IMR-90 (cell line): ENCODE measurements at regions not wholly inside any gene's neighbourhood (a gene's known extent, or its start where the extent isn't known, plus 50 kb on each side); places are given as distances from the start of the nearest gene placed in this dataset.

ENCODE experiments used
- ATAC-seq: fragments of 200-7000 bp; cut with Tn5 transposase; 2 replicates; pipeline ENCODE4 v1.9.1; 2020; ENCODE audit warnings: low read depth, mild to moderate bottlenecking, moderate library complexity
- BruUV-seq: library from RNA; stranded (reverse); fragments of 400-500 nt; replicated peaks from 2 replicates; lab custom pipeline; 2021; lab: Mats Ljungman, UMichigan
- CTCF ChIA-PET: fragments of 300-600 bp; formaldehyde crosslinking; extraction: SDS; loops from one replicate; lab custom pipeline; 2021; ENCODE audit warnings: antibody characterized with exemption; lab: Yijun Ruan, JAX
- POLR2A ChIA-PET: fragments of 300-600 bp; sonication (Branson Sonifier 250); formaldehyde crosslinking; loops from one replicate; lab custom pipeline; 2022; ENCODE audit warnings: antibody characterized with exemption; ENCODE audit not compliant: unreplicated experiment; lab: Charles Lee
- DNase-seq: peaks from one replicate; pipeline ENCODE4 v3.0.0; 2013
- H2AFZ ChIP-seq: replicated peaks from 2 replicates; pipeline ENCODE3; 2013; ENCODE audit warnings: low read length, mild to moderate bottlenecking; ENCODE audit not compliant: poor library complexity
- H2AK5ac ChIP-seq: 2 replicates; pipeline ENCODE4 v1.6.1; 2013; ENCODE audit warnings: low read depth, low read length, inconsistent platforms
- H2AK9ac ChIP-seq: replicated peaks from 2 replicates; pipeline ENCODE3; 2013; ENCODE audit warnings: mild to moderate bottlenecking, low read depth, low read length, moderate library complexity; ENCODE audit not compliant: poor library complexity
- H2BK120ac ChIP-seq: 2 replicates; pipeline ENCODE4 v1.6.1; 2013; ENCODE audit warnings: low read depth, low read length, inconsistent platforms
- H2BK15ac ChIP-seq: 3 replicates; pipeline ENCODE4 v1.6.1; 2013; ENCODE audit warnings: low read depth, low read length, inconsistent platforms
- H2BK20ac ChIP-seq: 2 replicates; pipeline ENCODE4 v1.6.1; 2013; ENCODE audit warnings: low read depth, mild to moderate bottlenecking, inconsistent platforms, low read length, moderate library complexity
- H2BK5ac ChIP-seq: 2 replicates; pipeline ENCODE4 v1.6.1; 2013; ENCODE audit warnings: mild to moderate bottlenecking, low read depth, low read length, inconsistent platforms; ENCODE audit not compliant: poor library complexity, severe bottlenecking
- H3K14ac ChIP-seq: replicated peaks from 2 replicates; pipeline ENCODE4 v1.6.1; 2013; ENCODE audit warnings: low read depth, low read length, inconsistent platforms
- H3K18ac ChIP-seq: 2 replicates; pipeline ENCODE4 v1.6.1; 2013; ENCODE audit warnings: low read depth, low read length, control low read depth
- H3K23ac ChIP-seq: 2 replicates; pipeline ENCODE4 v1.6.1; 2013; ENCODE audit warnings: low read depth, low read length, inconsistent platforms
- H3K27ac ChIP-seq: 2 replicates; pipeline ENCODE4 v1.5.1; 2013; ENCODE audit warnings: mild to moderate bottlenecking, control low read depth, low read length; ENCODE audit not compliant: insufficient read depth
- H3K27me3 ChIP-seq: 2 replicates; pipeline ENCODE4 v1.6.1; 2013; ENCODE audit warnings: low read length; ENCODE audit not compliant: control insufficient read depth, insufficient read depth
- H3K36me3 ChIP-seq: 2 replicates; pipeline ENCODE4 v1.6.1; 2013; ENCODE audit warnings: low read length, mixed read lengths; ENCODE audit not compliant: control insufficient read depth, insufficient read depth
- H3K4ac ChIP-seq: 2 replicates; pipeline ENCODE4 v1.6.1; 2013; ENCODE audit warnings: low read depth, low read length, inconsistent platforms
- H3K4me1 ChIP-seq: 2 replicates; pipeline ENCODE4 v1.6.1; 2013; ENCODE audit warnings: low read length, mixed read lengths; ENCODE audit not compliant: control insufficient read depth, insufficient read depth
- H3K4me2 ChIP-seq: 2 replicates; pipeline ENCODE4 v1.6.1; 2013; ENCODE audit warnings: low read depth, mild to moderate bottlenecking, control low read depth, low read length, moderate library complexity
- H3K4me3 ChIP-seq: 2 replicates; pipeline ENCODE4 v1.5.1; 2013; ENCODE audit warnings: low read depth, mild to moderate bottlenecking, control low read depth, low read length, moderate library complexity; ENCODE audit not compliant: insufficient read depth
- H3K56ac ChIP-seq: 2 replicates; pipeline ENCODE4 v1.6.1; 2013; ENCODE audit warnings: low read length, inconsistent platforms; ENCODE audit not compliant: insufficient read depth; ENCODE audit errors: extremely low read depth
- H3K79me1 ChIP-seq, 2 experiments: 2 replicates each; pipeline ENCODE4 v1.6.1; 2013; ENCODE audit warnings: low read length in 2 of 2, inconsistent platforms in 1 of 2, low read depth in 1 of 2
- H3K9ac ChIP-seq: 2 replicates; pipeline ENCODE4 v1.6.1; 2013; ENCODE audit warnings: low read depth, low read length, control low read depth
- H3K9me1 ChIP-seq: 2 replicates; pipeline ENCODE4 v1.6.1; 2013; ENCODE audit warnings: low read length, inconsistent platforms; ENCODE audit not compliant: insufficient read depth
- H3K9me3 ChIP-seq: 2 replicates; pipeline ENCODE4 v1.6.1; 2013; ENCODE audit warnings: low read length; ENCODE audit not compliant: control insufficient read depth, insufficient read depth
- H4K20me1 ChIP-seq: 2 replicates; pipeline ENCODE4 v1.6.1; 2013; ENCODE audit warnings: low read length, inconsistent platforms; ENCODE audit not compliant: insufficient read depth
- H4K5ac ChIP-seq: 2 replicates; pipeline ENCODE4 v1.6.1; 2013; ENCODE audit warnings: mild to moderate bottlenecking, low read depth, low read length, control low read depth
- H4K8ac ChIP-seq, 2 experiments: 2 replicates each; pipeline ENCODE4 v1.6.1; 2013; ENCODE audit warnings: low read depth in 2 of 2, low read length in 2 of 2, control low read depth in 1 of 2, inconsistent platforms in 1 of 2
- H4K91ac ChIP-seq: 2 replicates; pipeline ENCODE4 v1.6.1; 2013; ENCODE audit warnings: low read depth, low read length, inconsistent platforms; ENCODE audit not compliant: insufficient read depth
- MAFK ChIP-seq: IDR thresholded peaks from 2 replicates; pipeline ENCODE4 v1.6.1; 2012; ENCODE audit warnings: low read depth, low read length, improper control_type of control experiment
- NFE2L2 ChIP-seq: fragments of 150-350 bp; IDR thresholded peaks from 2 replicates; pipeline ENCODE4 v1.6.1; 2016; ENCODE audit warnings: low read depth, mild to moderate bottlenecking, low read length
- POLR2A ChIP-seq: IDR thresholded peaks from 2 replicates; pipeline ENCODE4 v1.6.1; 2012; ENCODE audit warnings: mild to moderate bottlenecking, low read depth, low read length
- RAD21 ChIP-seq: IDR thresholded peaks from 2 replicates; pipeline ENCODE4 v1.6.1; 2012; ENCODE audit warnings: low read length, improper control_type of control experiment
- WGBS, 2 experiments: methylation state at CpG; one replicate each; pipeline versions ENCODE4 v1.1.5 to v1.1.7; 2013; ENCODE audit warnings: missing lambda C conversion rate in 2 of 2; ENCODE audit not compliant: insufficient read length in 1 of 2; ENCODE audit errors: extremely low coverage in 2 of 2; 5-methylcytosine and 5-hydroxymethylcytosine counted together
- dilution Hi-C: fragments of 300-500 bp; cut with HindIII; formaldehyde crosslinking; loops from one replicate; pipeline ENCODE4 v1.14.3; 2018; ENCODE audit warnings: low sequenced_read_pairs; ENCODE audit not compliant: unreplicated experiment
- in situ Hi-C: fragments of 300-500 bp; cut with MboI; formaldehyde crosslinking; loops from 3 replicates; pipeline ENCODE4 v1.14.3; 2019; ENCODE audit warnings: low sequenced_read_pairs, inconsistent platforms, mixed read lengths
- intact Hi-C: fragments of 100-400 bp; cut with micrococcal nuclease; formaldehyde crosslinking; loops from 2 replicates; pipeline ENCODE4 v1.10.0; 2022

GRCh38 chr17:73744411-73744810, 100.2 kb upstream of the SDK2 start:
- WGBS, 2 experiments = no CpG with 5 or more reads among the region's 7 CpGs
- Histone ChIP-seq H2BK5ac (no peak overlapping the region), H3K56ac (no peak overlapping the region), H4K8ac (no peak overlapping the region), H2BK15ac (no peak overlapping the region), H3K4me2 (no peak overlapping the region), H2AFZ (no peak overlapping the region), H2BK120ac (no peak overlapping the region), H3K79me1 (no peaks in the 10 kb centered on the region), H2AK5ac (no peak overlapping the region), H4K5ac (no peak overlapping the region), H3K14ac (no peak overlapping the region), H3K4ac (no peak overlapping the region), H3K18ac (no peak overlapping the region), H2BK20ac (no peak overlapping the region), H3K9ac (no peak overlapping the region), H4K20me1 (no peaks in the 10 kb centered on the region), H3K9me1 (no peaks in the 10 kb centered on the region), H3K36me3 (no peaks in the 10 kb centered on the region), H2AK9ac (no peak overlapping the region), H4K91ac (no peak overlapping the region), H3K4me1 (no peaks in the 10 kb centered on the region), H3K27me3 (no peaks in the 10 kb centered on the region), H3K23ac (no peak overlapping the region), H3K27ac (no peak overlapping the region), H3K4me3 (no peak overlapping the region), H3K9me3 (peaks cover 36% of the 10 kb centered on the region)
- ChIA-PET POLR2A (no interaction called here), CTCF (no interaction called here)
- no peak for DNase-seq
- in situ Hi-C loops = no loop called here
- intact Hi-C loops = no loop called here
- dilution Hi-C loops = no loop called here
- no peak for ATAC-seq
- BruUV-seq = no TSS peak
- no peak for TF ChIP-seq RAD21
- no peak for TF ChIP-seq MAFK
- TF ChIP-seq NFE2L2 = no peak
- no peak for TF ChIP-seq POLR2A
